COR-L47 (cell line): ENCODE measurements at regions not wholly inside any gene's neighbourhood (a gene's known extent, or its start where the extent isn't known, plus 50 kb on each side); places are given as distances from the start of the nearest gene placed in this dataset.
A peak's percentile ranks its signal among the peaks of the same experiment; 100 is the strongest.

Source experiments
- DNase-seq: peaks from one replicate; lab custom pipeline; 2025; lab: John Stamatoyannopoulos, UW

GRCh38 chr5:68161156-68161555 lies 54.4 kb upstream of the PIK3R1 start:
- DNase-seq = no peak

- DNase-seq = no peak
These were observed 56.2 kb upstream of the PIK3R1 start for GRCh38 chr5:68159224-68159951.

- DNase-seq = no peak
These were observed 59.6 kb upstream of the PIK3R1 start for GRCh38 chr5:68155940-68156339.

- DNase-seq = no peak
These were observed 61.3 kb upstream of the PIK3R1 start for GRCh38 chr5:68154119-68154857.

GRCh38 chr5:68151812-68152211 lies 63.7 kb upstream of the PIK3R1 start:
- DNase-seq = no peak

GRCh38 chr5:68149189-68149588 lies 66.4 kb upstream of the PIK3R1 start:
- no peak for DNase-seq

- no peak for DNase-seq
These were observed 67.5 kb upstream of the PIK3R1 start for GRCh38 chr5:68148096-68148495.

GRCh38 chr5:68147659-68148058 lies 67.9 kb upstream of the PIK3R1 start:
- no peak for DNase-seq

GRCh38 chr5:68141494-68141893 lies 74.1 kb upstream of the PIK3R1 start:
- no peak for DNase-seq

GRCh38 chr5:68140763-68141162 lies 74.8 kb upstream of the PIK3R1 start:
- DNase-seq = no peak

GRCh38 chr5:68139611-68140441 lies 75.7 kb upstream of the PIK3R1 start:
- peak; percentile 80 for DNase-seq

- DNase-seq = no peak
These were observed 77.9 kb upstream of the PIK3R1 start for GRCh38 chr5:68137511-68138140.

GRCh38 chr5:68134669-68135313 lies 80.8 kb upstream of the PIK3R1 start:
- no peak for DNase-seq

GRCh38 chr5:68134033-68134668 lies 81.4 kb upstream of the PIK3R1 start:
- DNase-seq = no peak

GRCh38 chr5:68130253-68130652 lies 85.3 kb upstream of the PIK3R1 start:
- no peak for DNase-seq

- no peak for DNase-seq
These were observed 86.2 kb upstream of the PIK3R1 start for GRCh38 chr5:68129364-68129763.

- no peak for DNase-seq
These were observed 88.7 kb upstream of the PIK3R1 start for GRCh38 chr5:68126886-68127285.

- peak; percentile 84 for DNase-seq
These were observed 92.9 kb upstream of the PIK3R1 start for GRCh38 chr5:68122439-68123328.

GRCh38 chr5:68116868-68117411 lies 98.6 kb upstream of the PIK3R1 start:
- no peak for DNase-seq

- no peak for DNase-seq
These were observed 99.1 kb upstream of the PIK3R1 start for GRCh38 chr5:68116408-68116807.
